ENCODE measurements at regions not wholly inside any gene's neighbourhood (a gene's known extent, or its start where the extent isn't known, plus 50 kb on each side); places are given as distances from the start of the nearest gene placed in this dataset.

- DNase-seq (ENCODE audit: low read depth): no peak
- no peak for TF ChIP-seq CTCF (IDR thresholded peaks at IDR 0.05; ENCODE audit: insufficient read depth, low read depth, low read length)
- no peak overlapping the region for H3K4me3 ChIP-seq (ENCODE audit: low read depth, low read length)
These were observed 234.6 kb downstream of the DMRT2 start for GRCh38 chr9:1284727-1285126.

- H3K4me3 ChIP-seq (ENCODE audit: low read depth, low read length): no peak overlapping the region
- no peak for TF ChIP-seq CTCF (IDR thresholded peaks at IDR 0.05; ENCODE audit: insufficient read depth, low read depth, low read length)
- DNase-seq (ENCODE audit: low read depth): no peak
These were observed 235.4 kb downstream of the DMRT2 start for GRCh38 chr9:1285526-1285925.

- no peak overlapping the region for H3K4me3 ChIP-seq (ENCODE audit: low read depth, low read length)
- no peak for DNase-seq (ENCODE audit: low read depth)
- TF ChIP-seq CTCF (IDR thresholded peaks at IDR 0.05; ENCODE audit: insufficient read depth, low read depth, low read length): no peak
These were observed 242.2 kb downstream of the DMRT2 start for GRCh38 chr9:1292384-1292783.

- TF ChIP-seq CTCF (IDR thresholded peaks at IDR 0.05; ENCODE audit: insufficient read depth, low read depth, low read length): no peak
- DNase-seq (ENCODE audit: low read depth): no peak
These were observed 244.6 kb downstream of the DMRT2 start for GRCh38 chr9:1294641-1295258.

GRCh38 chr9:1296331-1296730 lies 246.2 kb downstream of the DMRT2 start:
- no peak for TF ChIP-seq CTCF (IDR thresholded peaks at IDR 0.05; ENCODE audit: insufficient read depth, low read depth, low read length)
- H3K4me3 ChIP-seq (ENCODE audit: low read depth, low read length): no peak overlapping the region
- DNase-seq (ENCODE audit: low read depth): no peak

More at GRCh38 chr9:1294641-1295258, 244.6 kb downstream of the DMRT2 start:
- no peak overlapping the region for H3K4me3 ChIP-seq (ENCODE audit: low read depth, low read length)

GRCh38 chr9:1298046-1298445 lies 247.9 kb downstream of the DMRT2 start:
- no peak for DNase-seq (ENCODE audit: low read depth)
- H3K4me3 ChIP-seq (ENCODE audit: low read depth, low read length): no peak overlapping the region
- TF ChIP-seq CTCF (IDR thresholded peaks at IDR 0.05; ENCODE audit: insufficient read depth, low read depth, low read length): no peak

- TF ChIP-seq CTCF (IDR thresholded peaks at IDR 0.05; ENCODE audit: insufficient read depth, low read depth, low read length): no peak
- H3K4me3 ChIP-seq (ENCODE audit: low read depth, low read length): no peak overlapping the region
- no peak for DNase-seq (ENCODE audit: low read depth)
These were observed 250.8 kb downstream of the DMRT2 start for GRCh38 chr9:1300941-1301340.

Measured in fibroblast of villous mesenchyme (primary cell).